Testis (tissue), 2 donors: ENCODE measurements at regions not wholly inside any gene's neighbourhood (a gene's known extent, or its start where the extent isn't known, plus 50 kb on each side); places are given as distances from the start of the nearest gene placed in this dataset.

ENCODE experiments used
- DNase-seq: peaks from one replicate; pipeline ENCODE4 v3.0.0-alpha.2; 2019
- H3K27ac ChIP-seq, 2 donors: fragments of 200-600 bp; sonication (generic); one replicate each; pipeline ENCODE4 v1.5.1; 2019
- H3K27me3 ChIP-seq: fragments of 200-600 bp; sonication (generic); one replicate; pipeline ENCODE4 v1.5.1; 2019
- H3K36me3 ChIP-seq: fragments of 200-600 bp; sonication (generic); one replicate; pipeline ENCODE4 v1.5.1; 2017; ENCODE audit warnings: low read depth; ENCODE audit errors: missing control alignments
- H3K4me1 ChIP-seq: fragments of 200-600 bp; sonication (generic); one replicate; pipeline ENCODE4 v1.5.1; 2019
- H3K4me3 ChIP-seq, 2 donors: fragments of 200-600 bp; sonication (generic); one replicate each; pipeline ENCODE4 v1.5.1; 2017 to 2019
- H3K9me3 ChIP-seq: fragments of 200-600 bp; sonication (generic); one replicate; pipeline ENCODE4 v1.5.1; 2017
- POLR2A ChIP-seq: fragments of 450-650 bp; IDR thresholded peaks from one replicate; pipeline ENCODE4 v1.6.1; 2017; ENCODE audit warnings: antibody characterized with exemption, mild to moderate bottlenecking, moderate library complexity
- WGBS, 2 donors: methylation state at CpG; one replicate each; pipeline ENCODE4 v1.1.5; 2018; 5-methylcytosine and 5-hydroxymethylcytosine counted together
- intact Hi-C: fragments of 100-400 bp; cut with DNase I; formaldehyde crosslinking; loops from one replicate; pipeline ENCODE4 v1.15.1; 2023; ENCODE audit warnings: low total_unique reads
- TF ChIP-seq, protein P1 (sequence below), 3 experiments: fragments of 450-650 bp in 2 of 3; fragments of 200-600 bp in 1 of 3; sonication (generic) in 1 of 3; IDR thresholded peaks; one replicate each; pipeline ENCODE4 v1.5.1; 2016 to 2019; ENCODE audit warnings: antibody characterized with exemption in 3 of 3, mild to moderate bottlenecking in 2 of 3, moderate library complexity in 1 of 3

DNA sequence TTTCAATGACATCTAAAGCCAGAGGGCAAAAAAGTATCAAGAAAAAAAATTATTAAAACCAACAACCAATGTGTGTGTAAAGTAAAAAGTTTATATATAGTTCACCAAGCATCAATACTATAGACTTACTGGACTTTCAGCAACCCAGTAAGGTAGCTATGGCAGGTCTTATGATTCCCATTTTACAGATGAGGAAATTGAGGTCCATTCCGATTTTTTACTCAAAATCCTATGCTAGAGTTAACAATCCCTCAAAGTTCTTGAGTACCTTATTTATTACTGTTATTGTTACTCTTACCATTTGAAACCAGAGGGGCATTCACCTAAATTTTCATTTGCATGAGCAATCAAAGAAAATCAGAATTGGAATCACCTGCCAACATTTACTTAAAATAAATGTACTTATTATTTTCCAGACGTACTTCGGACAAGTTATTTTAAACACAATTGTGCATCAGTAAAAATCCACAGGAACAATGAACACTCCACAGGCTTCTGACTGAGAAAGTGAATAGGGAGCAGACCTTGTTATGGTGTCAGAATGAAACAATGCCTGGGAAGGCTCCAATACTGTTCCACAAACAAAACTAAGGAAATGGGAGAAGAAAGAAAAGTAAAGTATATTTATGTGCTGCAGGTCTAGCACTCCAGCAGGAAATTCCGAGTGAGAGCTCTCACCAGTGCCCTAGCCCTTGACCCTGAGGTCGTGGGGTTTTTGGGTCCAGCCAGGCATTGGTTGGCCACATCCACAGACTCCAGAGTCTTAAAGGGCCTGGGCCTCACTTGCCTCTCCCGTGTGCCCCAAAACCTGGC is 229.9 kb downstream of the PIK3R1 start:
- WGBS, 2 donors = 70 to 82% methylated on average over 5 to 6 of the region's 6 CpGs
- H3K27ac ChIP-seq = no peak overlapping the region
- no peaks in the 10 kb centered on the region for H3K27me3 ChIP-seq
- no peak for DNase-seq
- intact Hi-C loops = no loop called here
- H3K36me3 ChIP-seq = no peaks in the 10 kb centered on the region
- no peaks in the 10 kb centered on the region for H3K4me1 ChIP-seq
- H3K4me3 ChIP-seq = no peak overlapping the region
- H3K9me3 ChIP-seq = no peaks in the 10 kb centered on the region
- TF ChIP-seq, protein P1, sequence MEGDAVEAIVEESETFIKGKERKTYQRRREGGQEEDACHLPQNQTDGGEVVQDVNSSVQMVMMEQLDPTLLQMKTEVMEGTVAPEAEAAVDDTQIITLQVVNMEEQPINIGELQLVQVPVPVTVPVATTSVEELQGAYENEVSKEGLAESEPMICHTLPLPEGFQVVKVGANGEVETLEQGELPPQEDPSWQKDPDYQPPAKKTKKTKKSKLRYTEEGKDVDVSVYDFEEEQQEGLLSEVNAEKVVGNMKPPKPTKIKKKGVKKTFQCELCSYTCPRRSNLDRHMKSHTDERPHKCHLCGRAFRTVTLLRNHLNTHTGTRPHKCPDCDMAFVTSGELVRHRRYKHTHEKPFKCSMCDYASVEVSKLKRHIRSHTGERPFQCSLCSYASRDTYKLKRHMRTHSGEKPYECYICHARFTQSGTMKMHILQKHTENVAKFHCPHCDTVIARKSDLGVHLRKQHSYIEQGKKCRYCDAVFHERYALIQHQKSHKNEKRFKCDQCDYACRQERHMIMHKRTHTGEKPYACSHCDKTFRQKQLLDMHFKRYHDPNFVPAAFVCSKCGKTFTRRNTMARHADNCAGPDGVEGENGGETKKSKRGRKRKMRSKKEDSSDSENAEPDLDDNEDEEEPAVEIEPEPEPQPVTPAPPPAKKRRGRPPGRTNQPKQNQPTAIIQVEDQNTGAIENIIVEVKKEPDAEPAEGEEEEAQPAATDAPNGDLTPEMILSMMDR (IDR thresholded peaks at IDR 0.05) = no peak
- no peak for TF ChIP-seq POLR2A

DNA sequence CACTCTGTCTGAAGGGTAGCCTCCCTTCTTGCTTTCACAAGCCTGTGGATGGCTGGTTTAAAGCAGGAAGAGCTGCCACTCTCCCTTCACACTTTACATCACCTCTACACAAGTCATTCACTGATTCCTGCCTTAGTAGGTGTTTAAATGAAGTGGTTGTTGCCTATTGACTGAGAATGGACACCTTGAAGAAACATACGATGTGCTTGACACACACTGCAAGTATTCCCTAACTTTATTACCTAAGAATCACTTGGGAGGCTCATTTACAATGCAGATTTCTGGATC is 230.5 kb downstream of the PIK3R1 start:
- H3K9me3 ChIP-seq = no peaks in the 10 kb centered on the region
- 80 to 85% methylated on average over 1 of the region's 1 CpG for WGBS, 2 donors
- TF ChIP-seq, protein P1 (IDR thresholded peaks at IDR 0.05) = no peak
- TF ChIP-seq POLR2A = no peak
- no peak for DNase-seq
- H3K4me3 ChIP-seq = no peak overlapping the region
- no peaks in the 10 kb centered on the region for H3K27me3 ChIP-seq
- no peak overlapping the region for H3K27ac ChIP-seq
- intact Hi-C loops = no loop called here
- H3K36me3 ChIP-seq = no peaks in the 10 kb centered on the region
- no peaks in the 10 kb centered on the region for H3K4me1 ChIP-seq

DNA sequence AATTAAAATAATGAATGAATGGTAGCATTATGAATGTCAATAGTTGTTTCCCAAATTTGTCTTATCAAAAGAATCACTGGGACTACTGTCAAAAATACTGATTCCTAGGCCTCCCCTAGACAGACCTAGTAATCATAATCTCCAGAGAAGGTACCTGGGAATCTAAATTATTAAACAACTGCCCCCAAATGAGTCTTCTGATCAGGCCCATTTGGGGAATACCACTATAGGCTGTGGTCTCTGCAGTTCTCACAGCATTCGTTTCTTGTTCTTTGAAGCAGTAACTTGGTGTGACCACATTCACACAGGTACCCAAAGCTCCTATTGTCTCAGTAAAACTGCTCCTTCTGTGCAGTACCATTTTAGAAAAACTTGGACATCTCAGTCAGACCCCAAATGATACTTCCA is 230.9 kb downstream of the PIK3R1 start:
- no peak for DNase-seq
- intact Hi-C loops = no loop called here

DNA sequence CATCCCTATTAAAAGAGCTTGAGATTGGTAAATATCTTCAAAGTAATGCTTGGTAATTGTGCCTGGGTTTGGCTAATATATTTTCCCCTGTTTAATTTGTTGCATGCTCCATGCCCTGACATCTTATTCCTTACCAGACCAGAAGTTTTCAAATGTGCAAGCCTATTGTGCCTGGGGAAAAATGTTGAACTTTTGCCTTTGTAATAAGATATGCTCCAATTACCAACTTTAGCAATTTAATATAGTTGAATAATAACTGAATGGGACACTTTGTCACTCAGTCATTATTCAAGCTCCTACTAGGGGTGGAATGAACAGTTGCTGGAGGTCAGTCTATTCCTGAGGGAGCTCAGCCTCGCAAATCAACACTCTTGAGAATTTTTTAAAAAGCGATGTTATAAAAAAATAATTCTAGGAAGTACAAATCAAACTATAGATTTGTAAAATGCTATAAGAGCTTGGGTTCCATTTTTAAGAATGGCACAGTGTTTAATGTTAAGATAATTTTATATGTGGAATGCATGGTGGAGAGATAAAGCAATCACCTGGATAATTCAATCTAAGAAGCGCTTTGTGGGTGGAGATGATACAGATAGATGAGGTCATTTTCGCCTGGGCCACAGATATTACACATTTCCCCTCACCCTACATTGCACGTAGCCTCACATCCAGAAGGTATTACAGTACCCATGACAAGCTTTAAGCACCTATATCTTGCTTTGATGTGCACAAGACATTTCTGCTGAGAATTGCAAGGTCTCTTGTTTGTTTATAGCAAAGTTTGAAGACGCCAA is 231.8 kb downstream of the PIK3R1 start:
- intact Hi-C loops = no loop called here
- no peaks in the 10 kb centered on the region for H3K4me1 ChIP-seq
- no peak for TF ChIP-seq POLR2A
- TF ChIP-seq, protein P1 (IDR thresholded peaks at IDR 0.05) = no peak
- H3K36me3 ChIP-seq = no peaks in the 10 kb centered on the region
- DNase-seq = no peak
- no peak overlapping the region for H3K4me3 ChIP-seq
- 91% methylated on average over 6 of the region's 6 CpGs for WGBS, 2 donors
- no peaks in the 10 kb centered on the region for H3K27me3 ChIP-seq
- no peak overlapping the region for H3K27ac ChIP-seq
- H3K9me3 ChIP-seq = no peaks in the 10 kb centered on the region

More for the DNA sequence above, 230.9 kb downstream of the PIK3R1 start:
- H3K27me3 ChIP-seq = no peaks in the 10 kb centered on the region
- no peaks in the 10 kb centered on the region for H3K36me3 ChIP-seq
- H3K4me3 ChIP-seq = no peak overlapping the region
- WGBS, 2 donors = 74 to 100% methylated on average over 1 of the region's 1 CpG
- TF ChIP-seq, protein P1 (IDR thresholded peaks at IDR 0.05) = no peak
- TF ChIP-seq POLR2A = no peak
- H3K9me3 ChIP-seq = no peaks in the 10 kb centered on the region
- no peak overlapping the region for H3K27ac ChIP-seq
- H3K4me1 ChIP-seq = no peaks in the 10 kb centered on the region
